Astrocyte of the cerebellum (primary cell): ENCODE measurements at regions not wholly inside any gene's neighbourhood (a gene's known extent, or its start where the extent isn't known, plus 50 kb on each side); places are given as distances from the start of the nearest gene placed in this dataset.

Experiments
- DNase-seq: peaks from one replicate; pipeline ENCODE4 v3.0.0-alpha.2; 2011; ENCODE audit warnings: low read depth
- H3K4me3 ChIP-seq: 2 replicates; pipeline ENCODE4 v1.5.1; 2011; ENCODE audit warnings: mild to moderate bottlenecking, low read depth, low read length, moderate library complexity
- in situ Hi-C: cut with HindIII; loops from 2 replicates; pipeline ENCODE4 v1.10.0; 2017; ENCODE audit warnings: low sequenced_read_pairs
- TF ChIP-seq, protein P1 (sequence below): IDR thresholded peaks from 2 replicates; pipeline ENCODE4 v1.5.1; 2012; ENCODE audit warnings: low read length, low read depth, moderate library complexity, mild to moderate bottlenecking; ENCODE audit errors: missing control alignments

DNA sequence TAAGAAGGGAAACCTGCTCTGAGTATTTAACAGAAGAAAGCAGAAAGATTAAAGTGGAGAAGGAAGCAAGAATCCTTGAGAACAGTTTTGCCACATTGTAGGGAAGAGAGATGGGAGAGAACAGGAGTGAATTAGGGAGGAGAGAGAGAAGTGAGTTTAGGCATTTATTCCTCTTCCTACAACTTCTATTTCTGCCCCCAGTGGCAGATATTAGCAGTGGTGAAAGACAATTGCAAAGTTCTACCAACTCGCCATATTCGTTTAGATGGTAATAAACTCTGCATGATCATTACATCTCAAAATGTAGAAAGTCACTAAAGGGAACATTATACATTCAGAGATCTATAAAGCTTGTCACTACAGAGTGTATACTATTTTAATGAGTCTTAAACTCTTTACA, 440.1 kb upstream of the TRPC7 start:
- H3K4me3 ChIP-seq, result no peak overlapping the region
- TF ChIP-seq, protein P1, sequence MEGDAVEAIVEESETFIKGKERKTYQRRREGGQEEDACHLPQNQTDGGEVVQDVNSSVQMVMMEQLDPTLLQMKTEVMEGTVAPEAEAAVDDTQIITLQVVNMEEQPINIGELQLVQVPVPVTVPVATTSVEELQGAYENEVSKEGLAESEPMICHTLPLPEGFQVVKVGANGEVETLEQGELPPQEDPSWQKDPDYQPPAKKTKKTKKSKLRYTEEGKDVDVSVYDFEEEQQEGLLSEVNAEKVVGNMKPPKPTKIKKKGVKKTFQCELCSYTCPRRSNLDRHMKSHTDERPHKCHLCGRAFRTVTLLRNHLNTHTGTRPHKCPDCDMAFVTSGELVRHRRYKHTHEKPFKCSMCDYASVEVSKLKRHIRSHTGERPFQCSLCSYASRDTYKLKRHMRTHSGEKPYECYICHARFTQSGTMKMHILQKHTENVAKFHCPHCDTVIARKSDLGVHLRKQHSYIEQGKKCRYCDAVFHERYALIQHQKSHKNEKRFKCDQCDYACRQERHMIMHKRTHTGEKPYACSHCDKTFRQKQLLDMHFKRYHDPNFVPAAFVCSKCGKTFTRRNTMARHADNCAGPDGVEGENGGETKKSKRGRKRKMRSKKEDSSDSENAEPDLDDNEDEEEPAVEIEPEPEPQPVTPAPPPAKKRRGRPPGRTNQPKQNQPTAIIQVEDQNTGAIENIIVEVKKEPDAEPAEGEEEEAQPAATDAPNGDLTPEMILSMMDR, result peak; percentile 32
- DNase-seq, result no peak
- in situ Hi-C loops, result loop anchor here (25.0 kb wide), 1 partner anchor 707 kb away; no protein-coding TSS in a partner anchor

DNA sequence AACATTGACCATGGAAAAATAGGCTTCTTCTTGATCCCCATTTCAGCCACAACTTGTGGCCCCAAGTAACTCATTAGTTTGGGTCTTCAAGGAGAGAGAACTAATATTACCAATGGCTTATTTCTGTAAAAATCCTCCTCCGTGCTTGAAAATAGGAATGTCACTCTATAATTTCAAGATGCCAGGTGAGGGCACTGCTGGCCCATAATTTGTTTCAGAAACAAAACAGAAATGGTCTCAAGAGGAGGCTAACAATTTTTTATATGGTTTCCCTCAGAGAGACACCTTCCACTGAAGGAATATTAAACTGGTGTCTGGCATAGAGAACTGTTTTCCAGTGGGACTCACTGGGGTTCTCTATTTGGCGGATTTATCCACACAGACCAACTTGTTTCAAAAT, 437.0 kb upstream of the TRPC7 start:
- peak; percentile 20 for DNase-seq
- H3K4me3 ChIP-seq, result no peak overlapping the region
- TF ChIP-seq, protein P1, result peak; percentile 46
- in situ Hi-C loops, result loop anchor here (25.0 kb wide), 1 partner anchor 710 kb away; no protein-coding TSS in a partner anchor

DNA sequence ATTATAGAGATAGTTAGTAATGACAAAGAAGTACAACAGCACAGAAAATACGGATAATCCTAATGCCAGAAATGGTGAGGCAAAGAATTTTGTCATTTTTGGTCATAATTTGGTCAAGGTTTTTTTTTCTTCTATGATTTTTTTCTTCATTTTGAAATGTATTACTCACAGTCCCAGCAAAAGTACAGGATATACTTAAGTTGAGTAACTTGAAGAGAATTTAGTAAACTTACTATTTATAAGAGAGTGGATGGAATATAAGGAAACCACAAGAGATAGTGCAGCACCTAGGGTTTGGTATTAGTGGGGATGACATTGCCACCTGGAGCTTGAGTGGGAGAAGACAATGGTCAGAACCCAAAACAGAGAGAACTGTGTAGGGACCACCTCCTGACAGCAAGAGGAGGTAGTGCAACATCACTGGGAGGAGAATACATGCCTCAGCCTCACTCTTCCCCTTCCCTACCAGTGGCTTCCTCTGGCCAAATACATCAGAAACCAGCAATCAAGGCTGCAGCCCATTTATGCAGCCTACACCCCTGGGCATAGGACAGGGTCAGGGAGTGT, 434.5 kb upstream of the TRPC7 start:
- no peak overlapping the region for H3K4me3 ChIP-seq
- TF ChIP-seq, protein P1, result no peak
- no peak for DNase-seq
- in situ Hi-C loops, result loop anchor here (25.0 kb wide), 1 partner anchor 712 kb away; no protein-coding TSS in a partner anchor

DNA sequence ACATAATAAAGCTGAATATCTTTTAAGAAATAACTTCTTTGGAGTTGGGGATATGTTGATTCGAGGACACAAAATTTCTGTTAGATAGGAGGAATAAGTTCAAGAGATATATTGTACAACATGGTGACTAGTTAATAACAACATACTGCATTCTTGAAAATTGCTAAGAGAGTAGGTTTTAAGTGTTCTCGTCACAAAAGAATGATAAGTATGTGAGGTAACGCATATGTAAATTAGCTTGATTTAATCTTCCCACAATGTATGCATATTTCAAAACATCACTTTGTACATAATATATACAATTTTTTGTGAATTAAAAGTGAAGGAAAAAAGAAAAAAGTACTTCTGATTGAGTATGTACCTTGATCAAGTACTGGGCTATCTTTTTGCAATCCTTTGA, 428.0 kb upstream of the TRPC7 start:
- TF ChIP-seq, protein P1, result no peak
- DNase-seq, result no peak
- in situ Hi-C loops, result no loop called here
- H3K4me3 ChIP-seq, result no peak overlapping the region

DNA sequence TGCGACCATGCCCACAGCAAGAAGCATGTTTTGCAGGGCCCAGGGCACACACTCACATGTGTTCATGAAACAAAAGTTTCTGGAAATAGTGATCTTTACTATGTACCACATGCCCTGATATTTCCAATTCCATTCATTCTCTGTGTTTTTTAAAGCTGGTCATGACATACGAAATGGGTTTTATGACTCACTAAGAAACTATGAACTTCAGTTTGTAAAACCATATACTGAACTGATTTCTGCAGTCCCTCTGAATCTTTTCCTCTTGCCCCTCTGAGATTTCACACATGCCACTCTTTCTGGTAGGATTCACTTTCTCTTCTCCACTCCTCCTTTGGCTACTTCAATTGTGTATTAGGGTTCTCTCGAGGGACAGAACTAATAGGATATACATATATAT, 416.1 kb upstream of the TRPC7 start:
- in situ Hi-C loops, result no loop called here
- peak; percentile 38 for DNase-seq
- TF ChIP-seq, protein P1, result no peak
- no peak overlapping the region for H3K4me3 ChIP-seq

DNA sequence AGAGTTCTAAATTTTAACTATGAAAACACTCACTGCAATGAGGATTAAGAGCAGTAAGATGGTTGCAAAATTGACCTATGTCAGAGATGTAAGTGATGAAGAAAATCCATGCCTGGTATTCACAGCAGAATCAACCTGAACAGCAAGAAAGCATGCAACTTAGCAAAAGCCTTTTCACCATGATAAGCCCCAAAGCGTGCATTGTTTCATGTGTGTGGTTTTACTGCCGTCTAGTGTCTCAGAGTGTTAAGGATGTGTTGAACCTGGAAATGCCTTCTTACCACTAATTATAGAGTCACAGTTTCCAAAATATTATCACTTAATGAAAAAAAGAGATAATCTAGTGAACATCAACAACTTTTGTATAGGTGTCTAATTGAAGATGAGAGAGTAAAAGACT, 415.2 kb upstream of the TRPC7 start:
- no peak for DNase-seq
- in situ Hi-C loops, result no loop called here
- TF ChIP-seq, protein P1, result no peak
- H3K4me3 ChIP-seq, result no peak overlapping the region
